HL-60 (cell line): ENCODE measurements at regions not wholly inside any gene's neighbourhood (a gene's known extent, or its start where the extent isn't known, plus 50 kb on each side); places are given as distances from the start of the nearest gene placed in this dataset.
"Not testable (repeated sequence)": the region's sequence is repeated elsewhere in the genome, so short reads cannot be mapped to it uniquely, and the experiment has no call there.

Experiments used
- DNase-seq, 2 experiments: peaks; one replicate each; pipeline ENCODE4 v3.0.0-alpha.2; 2010 to 2020; ENCODE audit warnings: low read depth in 1 of 2, low spot score in 1 of 2
- H3K27ac ChIP-seq: fragments of 250-450 bp; sonication (Bioruptor Pico); replicated peaks from 2 replicates; pipeline ENCODE4 v1.5.1; 2020; ENCODE audit warnings: mild to moderate bottlenecking, moderate library complexity
- H3K27me3 ChIP-seq: fragments of 250-450 bp; sonication (Bioruptor Pico); 2 replicates; pipeline ENCODE4 v1.5.1; 2021; ENCODE audit warnings: mild to moderate bottlenecking, moderate library complexity; ENCODE audit not compliant: insufficient read depth, poor library complexity, severe bottlenecking
- H3K4me3 ChIP-seq: replicated peaks from 2 replicates; pipeline ENCODE4 v1.5.1; 2011; ENCODE audit warnings: mild to moderate bottlenecking, control low read depth, low read length; ENCODE audit not compliant: insufficient read depth
- CTCF ChIP-seq: IDR thresholded peaks from one replicate; pipeline ENCODE4 v1.5.1; 2011; ENCODE audit warnings: low read length, control low read depth, inconsistent platforms; ENCODE audit not compliant: insufficient read depth
- GABPA ChIP-seq: IDR thresholded peaks from 2 replicates; pipeline ENCODE4 v1.6.1; 2012; ENCODE audit warnings: low read depth
- POLR2AphosphoS5 ChIP-seq: IDR thresholded peaks from 2 replicates; pipeline ENCODE4 v1.6.1; 2012; ENCODE audit warnings: low read depth
- REST ChIP-seq: IDR thresholded peaks from 2 replicates; pipeline ENCODE4 v1.6.1; 2012; ENCODE audit warnings: low read depth; ENCODE audit not compliant: insufficient replicate concordance
- SPI1 ChIP-seq: IDR thresholded peaks from 2 replicates; pipeline ENCODE4 v1.6.1; 2012; ENCODE audit warnings: low read depth, mild to moderate bottlenecking, borderline replicate concordance

- H3K4me3 ChIP-seq: no peak overlapping the region
- no peak for TF ChIP-seq POLR2AphosphoS5
- TF ChIP-seq CTCF: no peak
- no peak for TF ChIP-seq GABPA
- TF ChIP-seq SPI1: no peak
- TF ChIP-seq REST: no peak
- no peak overlapping the region for H3K27ac ChIP-seq
- no peak for DNase-seq
- H3K27me3 ChIP-seq: no peaks in the 10 kb centered on the region
Observed at GRCh38 chr3:191020730-191021396, 158.4 kb upstream of the GMNC start.

GRCh38 chr3:191019855-191020254 lies 157.4 kb upstream of the GMNC start:
- DNase-seq: no peak
- no peak overlapping the region for H3K27ac ChIP-seq
- H3K4me3 ChIP-seq: no peak overlapping the region
- TF ChIP-seq POLR2AphosphoS5 (no peak), CTCF (no peak), SPI1 (no peak), REST (no peak), GABPA (no peak)
- H3K27me3 ChIP-seq: no peaks in the 10 kb centered on the region

- not testable (repeated sequence) for H3K27me3 ChIP-seq, DNase-seq, H3K4me3 ChIP-seq, H3K27ac ChIP-seq
Observed at GRCh38 chr3:191015960-191016359, 153.5 kb upstream of the GMNC start.

- H3K4me3 ChIP-seq: no peak overlapping the region
- TF ChIP-seq CTCF (no peak), SPI1 (no peak), REST (no peak), GABPA (no peak), POLR2AphosphoS5 (no peak)
- no peak for DNase-seq
- H3K27ac ChIP-seq: no peak overlapping the region
- H3K27me3 ChIP-seq: no peaks in the 10 kb centered on the region
Observed at GRCh38 chr3:191008074-191008473, 145.6 kb upstream of the GMNC start.
